ENCODE measurements at regions not wholly inside any gene's neighbourhood (a gene's known extent, or its start where the extent isn't known, plus 50 kb on each side); places are given as distances from the start of the nearest gene placed in this dataset.
"Not testable (repeated sequence)": the region's sequence is repeated elsewhere in the genome, so short reads cannot be mapped to it uniquely, and the experiment has no call there.

DNA sequence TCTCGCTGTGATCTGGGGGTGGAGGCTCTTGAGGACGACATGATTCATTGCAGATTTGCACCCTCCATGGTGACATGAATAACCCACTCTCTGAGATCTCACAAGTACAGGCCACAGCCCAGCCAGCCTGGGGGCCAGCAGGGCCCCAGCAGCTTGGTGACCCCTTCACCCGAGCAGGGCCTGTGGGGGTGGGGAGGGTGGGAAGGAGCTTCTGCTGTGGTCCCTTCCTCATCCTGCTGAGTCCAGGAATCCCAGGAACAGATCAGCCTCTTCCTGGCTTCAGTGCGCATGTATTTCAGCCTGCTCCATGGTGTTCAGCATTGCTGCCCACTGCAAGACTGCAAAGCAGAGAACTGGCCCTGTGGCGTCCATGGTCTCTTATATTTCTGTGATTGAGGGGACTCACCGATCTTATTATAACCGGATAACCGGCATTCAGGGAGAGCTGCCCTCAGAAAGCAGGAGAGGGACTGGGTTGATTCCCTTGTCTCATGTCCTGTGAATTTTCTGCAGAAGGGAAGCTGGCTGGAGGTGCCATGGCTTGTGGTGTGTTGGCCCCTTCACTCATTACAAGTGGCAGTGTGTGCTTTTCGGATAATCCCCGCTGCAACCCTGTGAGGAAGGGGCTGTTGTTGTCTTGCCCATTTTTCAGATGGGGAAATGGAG is 118.8 kb upstream of the FRMD1 start:
- ATAC-seq (no peak), DNase-seq (no peak)
- intact Hi-C loops (cut with DNase I, micrococcal nuclease) = no loop called here

DNA sequence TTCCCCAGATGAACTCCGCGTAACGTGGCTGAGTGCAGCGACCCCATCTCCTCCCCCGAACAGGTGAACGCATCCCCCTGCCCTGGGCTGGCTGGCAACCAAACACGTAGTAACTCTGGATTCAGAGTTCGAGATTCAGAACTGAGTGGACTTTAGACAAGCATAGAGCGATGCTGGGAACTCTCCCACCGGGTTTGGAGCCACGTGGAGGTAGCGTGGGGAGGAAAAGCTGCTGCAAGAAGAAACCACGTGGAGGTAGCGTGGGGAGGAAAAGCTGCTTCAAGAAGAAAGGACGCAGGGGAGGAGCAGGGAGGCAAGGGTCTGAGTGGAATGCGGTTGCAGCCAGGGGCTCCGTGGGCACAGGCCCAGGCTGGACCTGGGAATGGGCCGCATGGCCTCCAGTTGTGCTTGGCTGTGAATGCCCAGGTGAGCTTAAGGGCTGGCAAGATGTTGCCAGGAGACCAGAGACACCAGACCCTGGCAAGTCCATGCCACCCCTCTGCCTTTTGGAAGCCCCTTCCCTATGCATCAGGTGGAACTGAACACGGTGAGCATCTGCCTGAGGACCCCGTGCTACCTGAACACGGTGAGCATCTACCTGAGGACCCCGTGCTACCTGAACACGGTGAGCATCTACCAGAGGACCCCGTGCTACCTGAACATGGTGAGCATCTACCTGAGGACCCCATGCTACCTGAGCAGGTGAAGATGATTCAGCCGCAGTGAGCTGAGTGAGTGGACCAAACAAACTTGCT is 118.0 kb upstream of the FRMD1 start:
- intact Hi-C loops (cut with DNase I, micrococcal nuclease) = no loop called here
- ATAC-seq = no peak
- DNase-seq = no peak

DNA sequence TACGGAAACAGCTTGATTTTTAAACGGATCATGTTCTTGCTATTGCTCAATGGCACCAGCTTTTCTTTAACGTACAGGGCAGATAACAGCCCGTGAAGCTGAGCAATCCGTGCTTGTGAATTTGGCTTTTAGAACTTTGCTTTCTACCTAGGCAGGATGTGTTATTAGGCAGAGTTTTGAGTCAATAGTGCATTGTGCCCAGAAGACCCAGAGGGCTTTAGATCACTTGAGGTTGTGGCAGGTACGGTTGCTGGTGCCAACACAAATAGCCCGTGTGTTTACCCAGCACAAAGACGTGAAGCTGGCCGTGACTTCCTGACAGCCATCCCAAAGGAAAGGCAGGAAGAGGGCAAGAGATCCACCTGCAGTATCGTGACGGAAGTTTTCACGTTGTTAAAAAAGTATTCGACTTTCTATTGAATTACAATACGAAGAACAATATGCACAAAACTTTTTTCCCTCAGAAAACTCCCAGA is 117.4 kb upstream of the FRMD1 start:
- ATAC-seq = peak; percentile 91
- intact Hi-C loops (cut with DNase I, micrococcal nuclease) = no loop called here
- peak; percentile 68 to 84 for DNase-seq

DNA sequence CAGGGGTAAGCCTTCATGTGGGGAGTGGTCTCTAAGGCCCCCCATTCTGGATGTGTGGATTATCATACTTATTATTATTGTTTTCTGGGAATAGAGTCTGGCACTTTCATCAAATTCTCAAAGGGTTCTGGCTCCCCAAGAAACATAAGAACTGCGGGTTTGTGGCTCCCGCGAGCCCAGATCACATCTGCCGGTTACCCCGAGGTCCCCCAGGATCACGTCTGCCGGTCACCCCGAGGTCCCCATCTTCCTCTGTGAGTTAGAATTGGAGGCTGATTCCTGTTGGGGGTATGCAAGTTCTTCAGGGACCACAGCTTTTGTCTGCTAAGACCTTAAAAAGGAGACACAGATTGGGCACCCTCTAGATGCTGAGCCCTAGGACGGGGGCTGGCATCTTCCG is 116.7 kb upstream of the FRMD1 start:
- intact Hi-C loops (cut with DNase I, micrococcal nuclease) = no loop called here
- DNase-seq = no peak

DNA sequence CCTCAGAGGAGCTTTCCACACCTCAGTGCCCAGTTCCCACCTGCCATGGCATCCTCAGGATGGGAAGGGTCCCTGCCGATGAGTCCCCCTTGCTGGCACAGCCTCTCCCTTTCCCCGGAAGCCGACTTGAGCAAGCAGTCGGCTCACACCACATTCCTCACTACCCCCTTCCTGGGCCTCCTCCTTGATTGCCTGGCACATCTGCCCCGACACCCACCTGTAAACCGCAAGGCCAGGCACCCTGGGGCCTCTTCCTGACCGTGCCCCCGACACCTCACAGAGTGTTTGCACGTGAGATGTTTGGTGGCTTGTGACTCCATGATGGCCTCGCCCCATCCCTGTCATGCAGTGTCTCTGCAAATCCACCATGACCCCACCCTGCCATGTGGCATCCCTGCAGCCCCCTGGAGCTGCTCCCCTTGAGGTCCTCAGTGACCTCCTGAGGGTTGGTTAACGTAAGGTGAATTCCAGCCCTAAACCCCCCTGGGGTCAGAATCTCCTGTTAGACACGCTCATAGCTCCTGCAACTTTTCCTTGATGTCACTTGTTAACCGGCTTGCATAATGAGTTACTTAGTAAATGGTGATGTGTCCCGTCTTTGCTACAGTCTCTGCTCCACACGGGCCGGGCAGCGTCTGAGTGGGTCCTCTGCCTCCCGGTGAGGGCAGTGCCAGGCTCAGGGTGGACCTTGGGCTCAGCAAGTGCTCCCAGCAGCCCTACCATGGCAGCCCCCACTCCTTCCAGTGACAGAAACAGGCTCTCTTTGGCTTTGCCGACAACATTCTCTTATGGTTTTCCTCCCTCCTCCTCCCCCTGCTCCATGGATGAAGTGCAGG is 115.9 kb upstream of the FRMD1 start:
- ATAC-seq (no peak), DNase-seq (no peak)
- intact Hi-C loops (cut with DNase I, micrococcal nuclease) = no loop called here

More for the DNA sequence above, 116.7 kb upstream of the FRMD1 start:
- no peak for ATAC-seq

DNA sequence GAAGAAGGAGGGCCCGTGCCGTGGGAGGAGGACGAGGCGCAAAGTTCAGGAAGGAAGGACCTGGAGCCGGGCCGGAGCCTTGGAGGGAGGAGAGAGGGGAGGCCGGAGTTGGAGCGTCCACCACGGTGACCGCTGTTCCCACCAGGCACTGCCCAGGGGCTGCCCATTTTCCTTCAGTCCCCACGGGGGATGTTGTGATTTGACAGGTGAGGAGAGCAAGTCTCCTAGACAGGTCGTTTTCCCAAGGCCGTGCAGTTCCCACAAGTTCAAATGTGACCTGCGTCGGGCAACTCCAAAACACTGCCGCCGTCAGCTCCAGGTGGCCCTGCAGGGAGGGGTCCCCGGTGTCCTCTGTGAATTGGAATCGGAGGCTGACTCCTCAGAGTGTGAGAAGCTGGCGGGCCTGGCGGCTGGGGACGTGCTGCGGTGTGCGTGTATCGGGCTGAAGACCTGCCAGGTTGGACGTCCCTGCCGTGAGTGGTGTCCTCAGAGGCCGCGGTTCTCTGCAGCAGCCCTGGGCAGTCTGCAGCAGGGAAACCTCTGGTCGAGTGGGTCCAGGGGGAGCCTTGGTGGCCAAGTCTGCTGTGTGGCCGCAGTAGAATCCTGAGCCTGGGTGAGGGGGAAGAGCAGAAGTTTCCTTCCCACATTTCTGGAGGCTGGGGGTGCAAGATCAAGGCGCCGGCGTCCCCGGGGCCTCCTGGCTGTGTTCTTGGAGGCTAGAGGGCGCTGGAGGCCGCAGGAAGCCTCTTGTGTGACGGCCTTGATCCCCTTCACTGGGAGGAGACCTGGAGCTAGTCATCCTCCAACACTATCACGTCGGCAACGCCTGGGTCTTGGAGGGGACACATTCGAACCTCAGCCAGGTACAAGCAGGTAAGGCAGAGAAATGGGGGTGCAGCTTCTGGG is 115.1 kb upstream of the FRMD1 start:
- intact Hi-C loops (cut with DNase I, micrococcal nuclease) = no loop called here
- ATAC-seq (no peak), DNase-seq (no peak)

DNA sequence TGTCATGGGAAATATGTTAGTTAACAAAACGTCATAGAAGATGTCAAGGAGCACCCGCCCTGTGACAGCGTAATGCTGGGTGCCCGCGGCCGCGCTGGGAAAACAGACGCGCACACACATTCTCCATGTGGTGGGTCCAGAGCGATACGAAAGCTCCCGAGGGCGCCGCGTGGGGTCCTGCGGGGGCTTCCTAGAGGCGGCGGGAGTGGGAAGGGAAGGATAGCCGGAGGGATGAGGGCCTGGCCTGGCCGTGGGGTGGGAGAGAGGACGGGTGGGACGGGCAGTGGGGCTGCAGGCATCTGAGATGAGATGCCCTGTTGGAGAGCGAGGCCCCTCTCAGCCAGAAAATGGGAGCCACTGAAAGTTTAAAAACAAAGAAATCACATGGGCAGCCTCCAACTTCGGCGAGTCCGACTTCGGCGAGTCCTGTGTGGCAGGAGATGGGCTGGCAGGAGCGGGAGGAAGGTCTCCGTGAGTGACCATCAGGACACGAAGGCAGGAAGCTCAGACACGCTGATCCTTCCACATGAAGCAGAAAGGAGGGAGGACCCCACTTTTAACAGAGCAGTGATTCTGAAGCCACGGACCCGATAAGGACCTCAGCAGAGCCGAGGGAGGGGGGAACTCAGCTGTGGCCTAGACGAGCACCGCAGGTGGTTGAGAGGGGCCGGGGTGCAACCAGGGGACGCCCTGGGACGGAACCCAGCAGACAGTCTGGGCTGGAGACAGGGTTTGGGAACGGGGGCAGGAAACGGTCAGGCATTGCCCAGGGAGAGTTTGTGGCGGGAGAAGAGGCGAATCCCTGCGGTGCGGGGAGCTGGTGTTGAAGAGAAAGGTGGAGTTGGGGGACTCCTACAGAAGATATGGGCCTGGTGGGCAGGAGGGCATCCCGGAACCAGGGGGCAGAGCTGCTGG is 114.1 kb upstream of the FRMD1 start:
- intact Hi-C loops (cut with DNase I, micrococcal nuclease) = no loop called here
- DNase-seq = no peak
- no peak for ATAC-seq

DNA sequence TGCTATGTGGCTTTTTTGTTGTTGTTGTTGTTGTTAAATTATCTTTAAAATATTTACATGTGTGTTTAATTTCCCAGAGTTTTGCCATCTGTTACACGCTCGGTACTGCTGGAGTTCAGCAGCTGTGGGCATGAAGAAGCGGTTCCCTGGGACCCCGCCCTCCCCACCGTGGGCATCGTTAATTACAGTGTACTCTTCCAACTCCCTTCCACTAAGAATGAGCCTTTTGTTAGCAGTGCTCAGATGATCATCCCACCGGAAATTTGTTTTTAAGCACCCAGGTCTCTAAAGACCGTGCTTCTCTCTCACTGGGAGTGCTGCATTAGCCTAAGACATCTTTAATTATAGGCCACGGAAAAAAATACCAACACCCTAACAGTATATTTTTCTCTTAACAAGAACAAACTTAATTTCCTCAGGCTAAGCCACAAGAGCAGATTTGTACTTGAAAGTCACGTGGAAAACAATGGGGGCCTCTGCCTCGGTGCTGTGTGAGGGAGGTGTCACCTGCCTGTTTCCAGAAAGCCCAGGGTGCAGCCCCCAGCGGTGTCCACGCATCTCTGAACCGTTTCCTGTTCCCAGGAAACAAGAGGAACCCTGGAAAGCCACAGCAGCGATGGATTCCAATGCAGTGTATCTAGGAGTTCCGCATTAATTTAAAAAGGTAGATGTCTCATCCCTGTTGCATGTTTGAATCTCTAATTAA is 113.3 kb upstream of the FRMD1 start:
- ATAC-seq (peak; percentile 56), DNase-seq (peak; percentile 28 to 47)
- intact Hi-C loops (cut with DNase I, micrococcal nuclease) = no loop called here

DNA sequence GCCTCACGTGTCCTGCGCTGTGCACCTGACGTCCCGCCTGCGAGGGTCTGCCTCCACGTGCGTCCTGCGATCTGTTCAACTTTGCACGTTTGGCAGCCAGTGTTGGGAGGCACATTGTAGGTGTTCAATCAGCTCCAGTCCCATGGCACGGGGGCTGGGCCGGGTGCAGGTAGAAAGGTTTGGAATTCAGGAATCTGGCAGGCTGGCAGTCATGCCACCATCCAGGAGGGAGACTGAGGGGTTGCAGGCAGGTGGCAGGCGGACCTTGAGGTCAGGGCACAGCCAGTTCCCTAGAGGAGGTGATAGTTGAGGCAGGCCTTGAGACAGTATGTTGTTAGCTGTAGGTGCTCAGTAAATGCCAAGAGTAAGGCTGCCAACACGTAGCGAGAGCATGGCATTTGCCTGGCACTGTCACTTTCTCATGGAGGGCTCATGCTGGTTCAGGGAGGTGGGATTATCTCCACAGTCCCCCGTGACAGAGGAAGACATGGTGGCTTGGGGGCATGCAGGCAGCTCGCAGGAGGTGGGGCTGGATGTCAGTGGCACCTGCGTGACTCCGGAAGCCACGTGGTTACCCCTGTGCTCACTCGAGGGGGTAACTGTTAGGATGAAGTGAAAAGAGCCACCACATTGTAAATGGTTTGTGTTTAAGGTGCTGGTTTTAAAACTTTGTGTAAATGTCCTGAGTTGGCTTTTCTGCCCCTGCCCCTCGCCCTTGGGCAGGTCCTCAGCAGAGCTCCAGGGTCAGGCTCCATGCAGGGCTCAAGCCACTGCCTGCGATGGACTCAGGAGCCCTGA is 111.8 kb upstream of the FRMD1 start:
- ATAC-seq = no peak
- peak in 1 of 2 donors; percentile 21 for DNase-seq

DNA sequence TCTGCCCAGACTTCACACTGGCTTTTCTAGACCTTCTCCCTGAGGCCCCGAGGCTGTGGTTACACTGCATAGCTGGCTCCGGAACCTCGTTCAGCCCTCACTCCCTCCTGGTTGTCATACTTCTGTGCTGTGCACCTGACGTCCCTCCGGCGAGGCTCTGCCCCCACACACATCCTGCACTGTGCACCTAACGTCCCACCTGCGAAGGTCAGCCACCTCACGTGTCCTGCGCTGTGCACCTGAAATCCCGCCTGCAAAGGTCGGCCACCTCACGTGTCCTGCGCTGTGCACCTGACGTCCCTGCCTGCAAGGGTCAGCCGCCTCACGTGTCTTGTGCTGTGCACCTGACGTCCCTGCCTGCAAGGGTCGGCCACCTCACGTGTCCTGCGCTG is 111.0 kb upstream of the FRMD1 start:
- intact Hi-C loops (cut with DNase I, micrococcal nuclease) = no loop called here
- ATAC-seq (no peak), DNase-seq (no peak)

More for the DNA sequence above, 111.8 kb upstream of the FRMD1 start:
- intact Hi-C loops (cut with DNase I, micrococcal nuclease) = no loop called here

DNA sequence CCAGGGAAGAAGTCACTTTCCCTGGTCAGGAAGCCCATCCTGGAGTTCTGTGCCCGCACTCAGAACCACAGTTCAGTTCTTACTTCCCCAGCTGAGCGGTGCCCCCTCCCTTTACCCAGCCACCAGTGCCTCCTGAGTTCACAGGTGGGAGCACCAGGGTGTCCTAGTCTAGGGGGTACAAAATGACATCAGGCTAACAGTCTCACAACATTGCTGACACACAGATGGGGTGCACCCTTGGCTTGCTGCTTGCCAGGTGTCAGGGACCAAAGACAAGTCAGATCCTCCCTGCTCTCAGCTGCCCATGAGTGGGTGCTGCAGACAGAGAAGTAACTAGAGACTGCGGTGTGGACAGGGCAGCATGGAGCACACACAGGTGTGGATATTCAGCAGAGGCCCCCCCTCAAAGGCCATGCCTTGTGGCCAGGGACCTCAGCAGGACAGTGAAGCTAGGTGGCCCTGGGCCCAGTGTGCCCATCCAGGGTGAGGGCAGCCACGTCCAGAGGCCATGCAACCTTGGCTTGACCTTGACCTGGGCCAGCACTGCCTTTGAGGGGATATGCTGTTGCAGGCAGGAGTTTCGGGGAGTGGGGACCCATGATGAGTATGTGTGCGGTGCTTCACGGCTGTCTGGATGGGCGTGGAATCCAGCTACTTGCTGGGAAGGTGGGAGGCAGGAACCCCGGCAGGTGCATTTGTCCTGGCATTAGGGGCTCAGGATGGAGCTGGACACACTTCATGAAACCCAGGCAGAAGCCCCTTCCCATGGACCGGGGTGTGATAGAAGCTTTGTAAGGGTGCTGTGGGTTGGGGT is 110.4 kb upstream of the FRMD1 start:
- intact Hi-C loops (cut with DNase I, micrococcal nuclease) = no loop called here
- no peak for DNase-seq
- ATAC-seq = no peak

DNA sequence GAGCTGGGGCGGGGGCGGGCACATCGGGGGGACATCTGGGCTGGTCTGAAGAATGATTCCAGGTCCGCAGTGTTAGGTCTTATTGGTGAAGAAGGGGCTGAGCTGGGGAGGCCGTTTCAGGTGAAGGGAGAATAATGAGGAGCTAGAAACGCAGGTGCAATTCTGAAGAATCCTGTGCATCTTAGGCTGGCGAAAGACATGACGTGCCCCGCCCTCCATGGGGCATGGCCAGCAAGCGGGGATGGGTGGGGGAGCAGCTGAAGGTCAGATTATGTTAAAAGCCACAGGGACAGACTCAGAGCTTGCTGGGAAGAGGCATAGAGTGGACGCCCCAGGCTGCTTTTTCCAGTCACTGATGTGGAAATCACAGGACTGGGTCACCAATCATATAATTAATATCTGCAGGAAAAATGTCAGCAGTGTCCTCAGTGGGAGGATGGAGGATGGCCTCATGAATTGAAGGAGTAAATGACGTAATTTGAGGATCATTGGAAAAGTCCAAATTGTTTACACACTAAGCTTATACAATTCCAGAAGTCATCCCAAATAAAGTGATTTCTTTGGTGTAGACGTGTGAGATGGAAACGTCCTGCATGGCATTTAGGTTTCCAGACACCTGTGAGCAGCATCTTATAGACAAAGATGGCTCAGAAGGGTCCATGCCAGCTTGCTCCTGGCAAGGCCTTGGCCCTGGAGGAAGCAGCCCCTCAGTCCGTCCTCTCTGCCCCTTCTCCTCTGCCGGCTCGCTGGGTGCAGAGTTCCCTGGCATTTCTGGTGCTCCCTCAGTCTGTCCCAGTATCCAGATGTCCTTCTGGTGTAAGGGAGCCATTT is 109.6 kb upstream of the FRMD1 start:
- no peak for ATAC-seq
- DNase-seq = no peak
- intact Hi-C loops (cut with DNase I, micrococcal nuclease) = no loop called here

DNA sequence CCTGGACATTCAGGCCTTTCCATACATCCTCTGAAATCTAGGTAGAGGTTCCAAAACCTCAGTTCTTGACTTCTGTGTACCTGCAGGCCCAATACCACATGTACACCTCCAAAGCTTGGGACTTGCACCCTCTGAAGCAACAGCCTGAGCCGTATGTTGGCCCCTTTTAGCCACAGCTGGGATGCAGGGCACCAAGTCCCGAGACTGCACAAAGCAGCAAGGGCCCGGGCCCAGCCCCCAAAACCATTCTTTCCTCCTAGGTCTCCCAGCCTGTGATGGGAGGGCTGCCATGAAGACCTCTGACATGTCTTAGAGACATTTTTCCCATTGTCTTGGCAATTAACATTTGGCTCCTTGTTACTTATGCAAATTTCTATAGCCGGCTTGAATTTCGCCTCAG is 107.4 kb upstream of the FRMD1 start:
- intact Hi-C loops (cut with DNase I, micrococcal nuclease) = no loop called here
- ATAC-seq (no peak), DNase-seq (no peak)

DNA sequence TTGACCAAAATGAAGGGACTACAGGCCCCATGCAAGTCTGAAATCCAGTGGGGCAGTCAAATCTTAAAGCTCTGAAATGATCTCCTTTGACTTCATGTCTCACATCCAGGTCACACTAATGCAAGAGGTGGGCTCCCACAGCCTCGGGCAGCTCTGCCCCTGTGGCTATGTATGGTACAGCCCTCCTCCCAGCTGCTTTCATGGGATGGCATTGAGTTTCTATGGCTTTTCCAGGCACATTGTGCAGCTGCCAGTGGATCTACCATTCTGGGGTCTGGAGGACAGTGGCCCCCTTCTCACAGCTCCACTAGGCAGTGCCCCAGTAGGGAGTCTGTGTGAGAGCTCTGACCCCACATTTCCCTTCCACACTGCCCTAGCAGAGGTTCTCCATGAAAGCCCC is 107.0 kb upstream of the FRMD1 start:
- intact Hi-C loops (cut with DNase I, micrococcal nuclease); DNase-seq; ATAC-seq: not testable (repeated sequence)

DNA sequence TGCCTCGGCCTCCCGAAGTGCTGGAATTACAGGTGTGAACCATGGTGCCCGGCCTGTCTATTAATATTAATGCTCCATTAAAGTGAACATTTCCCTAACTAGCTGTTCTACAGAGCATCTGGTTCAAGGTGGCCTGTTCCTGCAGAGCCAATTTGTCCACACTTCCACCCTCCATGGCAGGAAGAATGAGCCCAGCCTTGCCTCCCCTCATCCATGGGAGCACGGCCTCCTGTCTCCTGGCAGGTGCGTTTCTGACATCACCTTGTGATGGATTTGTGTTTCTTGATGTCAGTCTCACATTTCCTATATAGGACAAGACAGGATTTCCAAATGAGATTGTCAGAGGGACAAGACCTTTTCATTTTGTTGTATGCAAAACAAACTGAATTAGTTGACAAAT is 105.7 kb upstream of the FRMD1 start:
- intact Hi-C loops (cut with DNase I, micrococcal nuclease) = no loop called here
- DNase-seq (no peak), ATAC-seq (no peak)

Measured in left colon (tissue), 2 donors.